HG02885 (cell line): ENCODE measurements at regions not wholly inside any gene's neighbourhood (a gene's known extent, or its start where the extent isn't known, plus 50 kb on each side); places are given as distances from the start of the nearest gene placed in this dataset.

ENCODE experiments used
- ATAC-seq: cut with Tn5 transposase; IDR thresholded peaks from one replicate; pipeline ENCODE4 v1.9.1; 2021; ENCODE audit warnings: mild to moderate bottlenecking; ENCODE audit not compliant: unreplicated experiment, poor library complexity

GRCh38 chr1:56396581-56396980 lies 182.8 kb downstream of the PLPP3 start:
- no peak for ATAC-seq

GRCh38 chr1:56395776-56396175 lies 183.6 kb downstream of the PLPP3 start:
- no peak for ATAC-seq

GRCh38 chr1:56394298-56394697 lies 185.1 kb downstream of the PLPP3 start:
- no peak for ATAC-seq

- no peak for ATAC-seq
These were observed 188.2 kb downstream of the PLPP3 start for GRCh38 chr1:56390934-56391731.

GRCh38 chr1:56390232-56390867 lies 189.0 kb downstream of the PLPP3 start:
- no peak for ATAC-seq

- ATAC-seq = no peak
These were observed 189.6 kb downstream of the PLPP3 start for GRCh38 chr1:56389813-56390212.

GRCh38 chr1:56387071-56387740 lies 192.2 kb downstream of the PLPP3 start:
- ATAC-seq = no peak

GRCh38 chr1:56385314-56385713 lies 194.0 kb downstream of the PLPP3 start:
- no peak for ATAC-seq

GRCh38 chr1:56382929-56383328 lies 196.4 kb downstream of the PLPP3 start:
- ATAC-seq = no peak

- ATAC-seq = no peak
These were observed 198.8 kb downstream of the PLPP3 start for GRCh38 chr1:56380531-56380930.

GRCh38 chr1:56378341-56379070 lies 200.9 kb downstream of the PLPP3 start:
- ATAC-seq = no peak

GRCh38 chr1:56377431-56377830 lies 201.9 kb downstream of the PLPP3 start:
- no peak for ATAC-seq

- ATAC-seq = no peak
These were observed 203.0 kb downstream of the PLPP3 start for GRCh38 chr1:56376188-56376984.

- no peak for ATAC-seq
These were observed 204.0 kb downstream of the PLPP3 start for GRCh38 chr1:56375326-56375804.

- no peak for ATAC-seq
These were observed 205.1 kb downstream of the PLPP3 start for GRCh38 chr1:56374026-56374974.

GRCh38 chr1:56370513-56370912 lies 208.8 kb downstream of the PLPP3 start:
- no peak for ATAC-seq

GRCh38 chr1:56363007-56363770 lies 216.2 kb downstream of the PLPP3 start:
- ATAC-seq = no peak

- ATAC-seq = no peak
These were observed 219.3 kb downstream of the PLPP3 start for GRCh38 chr1:56360021-56360420.
